ENCODE measurements at regions not wholly inside any gene's neighbourhood (a gene's known extent, or its start where the extent isn't known, plus 50 kb on each side); places are given as distances from the start of the nearest gene placed in this dataset.

DNA sequence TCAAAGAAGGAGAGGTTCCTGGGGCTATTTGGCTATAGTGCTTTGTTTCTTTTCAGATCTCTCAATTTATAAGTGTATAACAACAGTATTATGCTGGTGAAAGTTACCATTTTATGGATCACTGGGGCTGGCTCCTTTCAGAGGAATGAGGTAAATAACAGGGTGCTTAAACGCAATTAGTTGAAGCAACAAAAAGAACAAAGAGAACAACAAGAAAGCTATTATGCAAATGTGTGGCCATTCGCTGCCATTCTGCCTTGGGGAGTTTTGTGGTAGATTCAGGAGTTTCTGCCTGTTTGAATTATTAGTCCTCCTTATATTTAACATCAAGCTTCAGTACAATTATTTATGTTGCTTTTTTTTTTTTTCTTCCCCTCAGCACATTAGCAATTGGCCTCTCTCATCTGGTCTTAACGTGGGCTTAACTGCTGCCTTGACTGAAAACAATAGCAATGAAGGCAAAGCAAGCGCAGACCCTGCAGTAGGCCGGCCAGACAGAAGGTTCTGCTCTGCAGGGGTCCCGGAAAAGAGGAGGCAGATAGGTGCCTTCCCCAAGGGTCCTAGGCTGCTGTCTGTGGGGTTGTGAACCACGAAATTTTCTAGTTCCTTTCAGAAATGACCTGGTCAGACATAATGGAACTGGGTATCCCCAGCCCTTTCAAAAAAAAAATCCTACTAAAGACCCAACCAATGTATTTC lies 339.9 kb upstream of the PODXL start:
- DNase-seq, result no peak

GRCh38 chr7:131895541-131896164 lies 339.2 kb upstream of the PODXL start:
- no peak for DNase-seq

GRCh38 chr7:131893631-131894340 lies 337.4 kb upstream of the PODXL start:
- DNase-seq, result no peak

DNA sequence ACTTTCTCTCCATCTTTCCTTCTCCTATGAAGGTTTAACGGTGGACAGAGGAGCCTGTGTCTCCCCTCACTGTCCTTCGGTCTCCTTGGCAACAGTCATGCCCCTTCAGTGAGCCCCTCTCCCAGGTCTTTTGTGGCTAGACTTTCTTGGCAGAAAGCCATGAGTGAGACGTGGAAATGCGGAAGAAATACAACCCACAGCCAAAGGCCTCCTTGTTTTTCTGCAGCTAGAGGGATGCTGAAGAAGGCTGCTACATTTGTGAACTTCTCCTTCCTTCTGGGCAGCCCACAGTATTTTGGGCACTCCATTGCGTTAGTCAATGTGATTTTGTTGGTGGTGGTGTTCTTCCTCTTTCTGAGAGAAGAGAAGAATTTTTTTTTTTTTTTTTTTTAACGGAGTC lies 333.7 kb upstream of the PODXL start:
- DNase-seq, result no peak

DNA sequence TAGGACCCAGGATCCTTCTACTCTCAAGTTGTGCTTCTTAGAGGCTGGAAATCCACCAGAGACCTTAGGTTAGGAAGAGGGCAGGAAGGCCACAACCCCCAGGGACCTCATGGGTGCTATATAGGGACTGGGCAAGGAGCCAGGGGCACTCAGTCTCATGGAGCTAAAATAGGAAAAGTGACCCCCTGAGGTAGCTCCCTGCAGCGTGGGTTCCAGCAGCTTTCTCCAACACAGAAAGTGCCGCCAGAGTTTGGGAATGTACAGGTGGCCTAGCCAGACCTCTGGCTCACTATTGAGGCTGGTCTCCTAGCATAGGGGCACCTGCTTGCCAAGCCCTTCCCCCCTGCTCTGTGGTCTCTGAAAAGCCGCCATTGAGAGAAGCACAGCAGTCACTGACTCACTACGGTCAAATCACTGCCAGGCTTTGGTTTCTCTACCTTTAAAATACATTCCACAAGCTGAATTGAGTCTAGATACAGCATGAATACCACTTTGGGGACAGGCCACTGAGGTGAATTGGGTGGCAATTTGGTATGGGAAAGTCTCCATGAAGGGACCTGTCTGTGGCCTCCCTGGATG lies 333.2 kb upstream of the PODXL start:
- DNase-seq, result no peak

GRCh38 chr7:131883769-131884168 lies 327.3 kb upstream of the PODXL start:
- DNase-seq, result no peak

GRCh38 chr7:131883196-131883595 lies 326.8 kb upstream of the PODXL start:
- DNase-seq, result no peak

GRCh38 chr7:131882321-131882720 lies 325.9 kb upstream of the PODXL start:
- no peak for DNase-seq

GRCh38 chr7:131880078-131880477 lies 323.6 kb upstream of the PODXL start:
- DNase-seq, result no peak

DNA sequence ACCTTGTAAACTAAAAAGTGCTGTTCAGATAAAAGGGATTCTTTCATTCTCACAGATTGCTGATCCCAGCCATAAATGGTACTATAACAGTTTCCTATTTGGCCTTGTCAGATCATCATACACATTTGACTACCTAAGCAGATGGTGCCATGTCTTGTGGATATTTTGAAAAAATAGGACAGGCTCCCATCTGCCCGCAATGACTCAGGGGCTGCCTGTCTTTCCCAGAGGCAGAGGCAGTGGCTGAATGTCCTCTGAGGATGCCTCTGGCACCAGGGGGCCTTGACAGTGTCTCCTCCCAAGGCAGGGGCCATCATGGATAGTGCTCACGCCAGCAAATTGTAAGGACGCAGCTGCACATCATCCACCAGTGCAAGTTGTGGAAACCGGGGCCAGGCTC lies 323.0 kb upstream of the PODXL start:
- no peak for DNase-seq

DNA sequence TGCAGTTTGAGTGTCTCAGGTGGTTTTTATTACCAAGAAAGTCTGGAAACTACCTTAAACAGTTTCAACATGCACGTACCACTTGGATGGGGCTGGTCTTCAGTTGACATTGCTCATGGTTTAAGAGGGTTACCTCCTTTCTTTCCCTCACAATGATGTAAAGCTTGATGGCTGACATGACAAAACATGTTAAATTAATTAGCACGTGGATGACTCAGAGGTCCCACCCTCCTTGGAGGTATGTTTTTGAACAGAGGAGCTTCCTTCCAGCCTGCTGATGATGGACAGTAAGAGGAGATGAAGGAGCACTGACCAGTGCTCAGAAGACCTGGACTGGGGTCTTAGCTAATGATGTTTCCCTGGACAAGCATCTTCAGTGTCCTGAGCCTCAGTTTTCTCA lies 322.3 kb upstream of the PODXL start:
- no peak for DNase-seq

GRCh38 chr7:131873581-131873980 lies 317.2 kb upstream of the PODXL start:
- no peak for DNase-seq

DNA sequence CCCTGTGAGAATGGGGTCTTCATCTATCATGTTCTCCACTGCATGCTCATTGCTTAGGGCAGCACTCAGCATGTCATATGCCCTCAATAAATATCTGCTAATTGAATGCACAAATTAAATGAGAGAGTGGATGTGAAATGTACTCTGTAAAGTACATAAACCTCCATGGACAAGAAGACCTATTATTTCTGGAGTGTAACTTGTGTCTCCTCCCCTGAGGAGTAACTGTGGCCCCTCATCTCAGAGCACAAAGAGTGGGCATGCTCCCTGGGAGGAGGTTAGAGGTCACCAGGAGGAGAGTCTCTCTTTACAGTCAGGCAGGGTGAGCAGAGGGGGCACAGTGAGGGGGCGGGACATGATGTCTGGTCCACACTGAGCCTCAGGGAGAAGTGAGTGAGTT lies 313.6 kb upstream of the PODXL start:
- DNase-seq, result no peak

- DNase-seq, result no peak
Observed at GRCh38 chr7:131869169-131869844, 312.9 kb upstream of the PODXL start.

DNA sequence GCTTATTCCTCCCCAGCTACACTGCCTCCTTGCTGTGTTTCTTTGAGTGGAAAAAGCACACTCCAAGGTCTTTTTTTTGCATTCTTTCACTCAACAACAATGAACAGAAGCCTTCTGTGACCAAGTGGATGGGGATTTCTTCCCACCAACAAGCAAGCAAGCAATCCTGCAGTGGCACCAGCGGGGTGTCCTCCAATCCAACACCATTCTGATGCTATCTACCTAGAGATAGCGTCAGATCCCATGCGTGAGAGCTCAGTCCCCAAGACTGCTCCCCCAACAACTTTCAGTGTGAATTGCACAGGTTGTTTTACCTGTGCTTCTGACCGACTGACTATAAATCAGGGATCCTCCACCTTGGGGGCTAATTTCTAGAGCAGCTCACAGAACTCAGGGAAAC lies 311.0 kb upstream of the PODXL start:
- DNase-seq, result no peak

DNA sequence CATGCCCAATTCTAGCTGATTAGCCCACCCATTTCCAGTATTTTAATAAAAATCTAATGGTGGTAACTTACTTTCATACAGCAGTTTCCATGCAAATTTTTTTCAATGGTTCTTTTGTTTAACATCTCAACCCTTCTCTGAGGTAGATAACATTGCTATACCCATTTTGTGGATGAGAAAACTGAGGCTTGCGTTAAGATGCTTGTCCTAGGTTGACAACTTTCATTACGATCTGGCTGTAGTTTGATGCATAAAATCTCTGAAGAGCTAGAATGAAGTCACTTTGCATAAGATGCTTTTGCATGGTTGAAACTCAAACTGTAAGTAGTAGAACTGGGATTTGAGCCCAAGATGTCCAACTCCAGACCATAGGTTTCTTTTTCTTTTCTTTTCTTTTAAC lies 309.5 kb upstream of the PODXL start:
- no peak for DNase-seq

- DNase-seq, result no peak
Observed at GRCh38 chr7:131861620-131862346, 305.4 kb upstream of the PODXL start.

GRCh38 chr7:131859147-131859821 lies 302.9 kb upstream of the PODXL start:
- peak; percentile 9 for DNase-seq

- no peak for DNase-seq
Observed at GRCh38 chr7:131858611-131859010, 302.2 kb upstream of the PODXL start.

DNA sequence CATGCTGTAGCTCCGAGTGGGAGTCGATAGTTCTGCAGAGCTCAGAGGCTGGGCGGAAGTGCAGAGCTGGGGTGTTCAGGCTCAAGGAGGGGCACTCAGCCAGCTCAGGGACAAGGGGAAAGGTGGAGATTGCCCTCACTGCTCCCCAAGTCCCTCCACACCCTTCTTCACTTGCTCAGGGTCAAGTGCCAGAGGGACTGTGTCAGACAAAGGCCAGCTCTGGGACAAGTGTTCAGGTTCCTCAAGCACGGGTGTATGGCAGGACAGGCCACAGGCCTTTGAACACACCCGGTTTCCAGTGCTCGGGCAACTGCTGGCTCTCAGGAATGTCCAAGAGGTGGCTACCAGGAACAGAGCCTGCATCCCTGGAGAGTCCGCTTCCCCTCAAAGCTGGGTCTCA lies 293.0 kb upstream of the PODXL start:
- no peak for DNase-seq

DNA sequence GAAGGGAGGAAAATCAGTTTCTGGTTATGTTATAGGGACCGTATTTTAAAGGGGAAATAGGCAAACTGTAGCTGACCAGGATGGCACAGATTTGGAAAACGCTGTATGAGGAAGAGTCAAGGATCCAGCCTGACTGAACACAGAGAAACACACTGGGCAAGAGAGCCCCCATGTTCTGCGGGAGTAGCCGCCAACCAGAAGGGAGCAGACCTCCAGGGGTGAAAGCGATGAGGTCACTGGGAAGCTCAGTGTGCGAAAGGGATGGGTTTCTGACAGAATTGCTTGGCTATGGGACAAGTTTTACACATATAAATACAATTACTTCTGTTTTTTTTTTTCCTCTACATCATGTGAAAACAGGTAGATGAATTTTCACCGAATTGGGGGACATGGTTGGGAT lies 291.6 kb upstream of the PODXL start:
- DNase-seq, result no peak

Data from CD4-positive, alpha-beta T cell treated with Interferon gamma for 1 hour (primary cell).